ENCODE measurements at regions not wholly inside any gene's neighbourhood (a gene's known extent, or its start where the extent isn't known, plus 50 kb on each side); places are given as distances from the start of the nearest gene placed in this dataset.

DNA sequence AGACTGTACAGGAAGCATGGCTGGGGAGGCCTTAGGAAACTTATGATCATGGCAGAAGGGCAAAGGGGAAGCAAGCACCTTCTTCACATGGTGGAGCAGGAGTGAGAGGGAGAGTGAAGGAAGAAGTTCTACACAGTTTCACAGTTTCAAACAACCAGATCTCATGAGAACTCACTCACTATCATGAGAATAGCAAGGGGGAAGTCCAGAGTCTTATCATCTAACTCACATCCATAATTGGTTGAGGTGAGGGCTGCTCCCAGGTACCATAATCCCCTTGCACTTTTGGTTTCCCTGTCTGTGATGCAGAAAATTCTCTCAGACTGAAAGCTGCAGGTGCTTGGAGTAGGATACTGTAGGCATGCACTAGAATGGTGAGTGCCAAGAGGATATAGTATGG is 233.8 kb upstream of the CPEB2 start:
- Histone ChIP-seq H4K20me1 (ENCODE audit: control insufficient read depth, extremely low read depth, insufficient read depth, low read length) (no peaks in the 10 kb centered on the region), H3K9me1 (ENCODE audit: control insufficient read depth, extremely low read depth, insufficient read depth, low read length) (no peaks in the 10 kb centered on the region), H3K79me2 (ENCODE audit: control insufficient read depth, insufficient read depth, low read length) (no peaks in the 10 kb centered on the region), H3K4me2 (ENCODE audit: control insufficient read depth, extremely low read depth, insufficient read depth, low read depth, low read length) (no peak overlapping the region), H3K4me1 (ENCODE audit: control insufficient read depth, extremely low read depth, insufficient read depth, low read length) (peaks cover 26% of the 10 kb centered on the region), H3K27ac (ENCODE audit: control insufficient read depth, insufficient read depth, low read length) (no peak overlapping the region), H3K9ac (ENCODE audit: control insufficient read depth, extremely low read depth, insufficient read depth, low read length) (no peak overlapping the region), H3K9me3 (ENCODE audit: control insufficient read depth, low read depth, low read length) (no peaks in the 10 kb centered on the region), H3K27me3 (ENCODE audit: control insufficient read depth, extremely low read depth, insufficient read depth, low read length) (no peaks in the 10 kb centered on the region), H3K36me3 (ENCODE audit: control insufficient read depth in 2 of 2, extremely low read depth in 1 of 2, insufficient read depth in 2 of 2, low read length in 2 of 2) (no peaks in the 10 kb centered on the region), H3K4me3 (ENCODE audit: control insufficient read depth in 2 of 3, extremely low read depth in 1 of 3, insufficient read depth in 2 of 3, low read depth in 1 of 3, low read length in 3 of 3) (no peak overlapping the region), H2AFZ (ENCODE audit: control insufficient read depth, low read length) (no peak overlapping the region)
- TF ChIP-seq EZH2 (IDR thresholded peaks at IDR 0.05; ENCODE audit: low read length) = no peak
- DNase-seq (ENCODE audit: low read depth, low spot score) = no peak
- no peak for FAIRE-seq
- dilution Hi-C loops (cut with MboI; ENCODE audit: extremely low pct_ligation_motif_present, low sequenced_read_pairs) = no loop called here

DNA sequence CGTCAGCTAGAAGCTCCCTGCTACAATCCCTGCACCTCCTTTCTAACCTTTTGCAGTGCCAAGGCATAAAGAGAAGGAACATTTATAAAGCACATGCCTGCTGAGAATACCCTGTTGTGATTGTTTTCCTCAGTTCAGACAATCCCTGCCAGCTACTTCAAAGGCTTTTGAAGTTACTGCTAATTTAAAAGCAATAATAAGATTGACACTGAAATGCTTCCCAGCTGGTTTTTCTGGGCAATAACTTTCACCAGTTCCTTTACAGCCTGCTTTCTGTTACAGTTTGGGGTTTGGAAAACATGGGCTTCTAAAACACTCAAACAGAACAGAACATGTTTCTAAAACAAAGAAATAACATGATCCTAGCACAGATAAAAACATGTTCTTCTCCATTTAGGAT is 232.3 kb upstream of the CPEB2 start:
- Histone ChIP-seq H3K4me3 (ENCODE audit: control insufficient read depth in 2 of 3, extremely low read depth in 1 of 3, insufficient read depth in 2 of 3, low read depth in 1 of 3, low read length in 3 of 3) (no peak overlapping the region), H3K9me1 (ENCODE audit: control insufficient read depth, extremely low read depth, insufficient read depth, low read length) (no peaks in the 10 kb centered on the region), H3K4me2 (ENCODE audit: control insufficient read depth, extremely low read depth, insufficient read depth, low read depth, low read length) (no peak overlapping the region), H2AFZ (ENCODE audit: control insufficient read depth, low read length) (peak overlapping the region; percentile 10), H3K9me3 (ENCODE audit: control insufficient read depth, low read depth, low read length) (no peaks in the 10 kb centered on the region), H4K20me1 (ENCODE audit: control insufficient read depth, extremely low read depth, insufficient read depth, low read length) (no peaks in the 10 kb centered on the region), H3K27ac (ENCODE audit: control insufficient read depth, insufficient read depth, low read length) (no peak overlapping the region), H3K79me2 (ENCODE audit: control insufficient read depth, insufficient read depth, low read length) (no peaks in the 10 kb centered on the region), H3K27me3 (ENCODE audit: control insufficient read depth, extremely low read depth, insufficient read depth, low read length) (no peaks in the 10 kb centered on the region), H3K9ac (ENCODE audit: control insufficient read depth, extremely low read depth, insufficient read depth, low read length) (no peak overlapping the region), H3K36me3 (ENCODE audit: control insufficient read depth in 2 of 2, extremely low read depth in 1 of 2, insufficient read depth in 2 of 2, low read length in 2 of 2) (no peaks in the 10 kb centered on the region), H3K4me1 (ENCODE audit: control insufficient read depth, extremely low read depth, insufficient read depth, low read length) (peaks cover 26% of the 10 kb centered on the region)
- TF ChIP-seq EZH2 (IDR thresholded peaks at IDR 0.05; ENCODE audit: low read length) (no peak), CTCF (optimal IDR thresholded peaks at IDR 0.05 in 1 of 3, IDR thresholded peaks at IDR 0.05 in 1 of 3, conservative IDR thresholded peaks at IDR 0.05 in 1 of 3; ENCODE audit: extremely low read depth in 1 of 3, insufficient read depth in 2 of 3, low read length in 3 of 3) (no peak)
- no peak for FAIRE-seq
- dilution Hi-C loops (cut with MboI; ENCODE audit: extremely low pct_ligation_motif_present, low sequenced_read_pairs) = no loop called here
- no peak for DNase-seq (ENCODE audit: low read depth, low spot score)

DNA sequence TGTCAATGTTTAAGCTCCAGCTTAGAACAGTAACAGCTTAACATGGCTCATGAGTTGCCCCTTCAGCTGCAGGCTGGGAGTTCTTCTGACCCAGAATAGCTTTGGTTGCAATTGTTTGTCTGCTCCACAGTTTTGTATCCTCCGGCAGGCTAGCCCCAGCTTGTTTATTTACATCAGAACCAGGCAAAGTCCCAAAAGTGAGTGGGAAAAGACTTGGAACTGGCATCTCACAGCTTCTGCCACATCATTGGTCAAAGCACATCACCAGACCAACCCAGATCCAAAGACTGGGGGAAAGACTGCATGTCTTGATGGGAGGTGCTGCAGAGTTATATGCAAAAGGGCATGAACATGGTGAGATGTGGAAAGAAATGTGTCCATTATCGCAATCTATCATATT is 231.2 kb upstream of the CPEB2 start:
- Histone ChIP-seq H3K9me3 (ENCODE audit: control insufficient read depth, low read depth, low read length) (no peaks in the 10 kb centered on the region), H3K4me2 (ENCODE audit: control insufficient read depth, extremely low read depth, insufficient read depth, low read depth, low read length) (peak overlapping the region; percentile 49)

More for the DNA sequence above, 231.2 kb upstream of the CPEB2 start:
- Histone ChIP-seq H3K36me3 (ENCODE audit: control insufficient read depth in 2 of 2, extremely low read depth in 1 of 2, insufficient read depth in 2 of 2, low read length in 2 of 2) (no peaks in the 10 kb centered on the region), H3K27ac (ENCODE audit: control insufficient read depth, insufficient read depth, low read length) (peak overlapping the region; percentile 86), H3K9me1 (ENCODE audit: control insufficient read depth, extremely low read depth, insufficient read depth, low read length) (no peaks in the 10 kb centered on the region), H3K79me2 (ENCODE audit: control insufficient read depth, insufficient read depth, low read length) (no peaks in the 10 kb centered on the region), H3K27me3 (ENCODE audit: control insufficient read depth, extremely low read depth, insufficient read depth, low read length) (no peaks in the 10 kb centered on the region), H3K9ac (ENCODE audit: control insufficient read depth, extremely low read depth, insufficient read depth, low read length) (peak overlapping the region; percentile 46), H3K4me1 (ENCODE audit: control insufficient read depth, extremely low read depth, insufficient read depth, low read length) (peaks cover 26% of the 10 kb centered on the region), H4K20me1 (ENCODE audit: control insufficient read depth, extremely low read depth, insufficient read depth, low read length) (no peaks in the 10 kb centered on the region), H3K4me3 (ENCODE audit: control insufficient read depth in 2 of 3, extremely low read depth in 1 of 3, insufficient read depth in 2 of 3, low read depth in 1 of 3, low read length in 3 of 3) (no peak overlapping the region), H2AFZ (ENCODE audit: control insufficient read depth, low read length) (no peak overlapping the region)
- DNase-seq (ENCODE audit: low read depth, low spot score) (peak; percentile 53), FAIRE-seq (peak; percentile 90)
- dilution Hi-C loops (cut with MboI; ENCODE audit: extremely low pct_ligation_motif_present, low sequenced_read_pairs) = no loop called here
- no peak for TF ChIP-seq CTCF (optimal IDR thresholded peaks at IDR 0.05 in 1 of 3, IDR thresholded peaks at IDR 0.05 in 1 of 3, conservative IDR thresholded peaks at IDR 0.05 in 1 of 3; ENCODE audit: extremely low read depth in 1 of 3, insufficient read depth in 2 of 3, low read length in 3 of 3)
